VCaP (cell line): ENCODE measurements at regions not wholly inside any gene's neighbourhood (a gene's known extent, or its start where the extent isn't known, plus 50 kb on each side); places are given as distances from the start of the nearest gene placed in this dataset.

Source experiments
- H3K27ac ChIP-seq: fragments of 450-650 bp; 2 replicates; pipeline ENCODE4 v1.5.1; 2017
- CTCF ChIP-seq: fragments of 450-650 bp; conservative IDR thresholded peaks from 2 replicates; pipeline ENCODE4 v1.5.1; 2017; ENCODE audit warnings: mild to moderate bottlenecking, moderate library complexity

GRCh38 chr2:16565481-16565880 lies 100.2 kb downstream of the CYRIA start:
- no peak for TF ChIP-seq CTCF
- H3K27ac ChIP-seq, result no peak overlapping the region

GRCh38 chr2:16561676-16562075 lies 104.0 kb downstream of the CYRIA start:
- TF ChIP-seq CTCF, result no peak
- H3K27ac ChIP-seq, result no peak overlapping the region

- no peak overlapping the region for H3K27ac ChIP-seq
- no peak for TF ChIP-seq CTCF
Measured at GRCh38 chr2:16561251-16561650, 104.4 kb downstream of the CYRIA start.

GRCh38 chr2:16559278-16560067 lies 106.2 kb downstream of the CYRIA start:
- no peak overlapping the region for H3K27ac ChIP-seq
- no peak for TF ChIP-seq CTCF

GRCh38 chr2:16554060-16554583 lies 111.5 kb downstream of the CYRIA start:
- TF ChIP-seq CTCF, result no peak
- no peak overlapping the region for H3K27ac ChIP-seq

- TF ChIP-seq CTCF, result peak; percentile 46
- peak overlapping the region; percentile 27; the same call in 1 of the 2 replicates for H3K27ac ChIP-seq
Measured at GRCh38 chr2:16553226-16553625, 112.4 kb downstream of the CYRIA start.

- no peak for TF ChIP-seq CTCF
- peak overlapping the region; percentile 27 for H3K27ac ChIP-seq
Measured at GRCh38 chr2:16552202-16552601, 113.4 kb downstream of the CYRIA start.
